ENCODE measurements at regions not wholly inside any gene's neighbourhood (a gene's known extent, or its start where the extent isn't known, plus 50 kb on each side); places are given as distances from the start of the nearest gene placed in this dataset.

GRCh38 chr2:155815275-155815674 is 517.2 kb downstream of the NR4A2 start:
- Histone ChIP-seq H3K4me1 (no peaks in the 10 kb centered on the region), H3K27ac (no peak overlapping the region), H3K4me3 (no peak overlapping the region), H3K27me3 (no peaks in the 10 kb centered on the region), H3K36me3 (no peaks in the 10 kb centered on the region), H3K9me3 (peaks cover 0 to 8% (median 1%) of the 10 kb centered on the region in 12 donors)
- 82 to 93% (median 88%) methylated on average over 1 of the region's 1 CpG for WGBS, 4 donors
- ATAC-seq = no peak
- intact Hi-C loops (cut with DNase I) = no loop called here
- DNase-seq = no peak
- TF ChIP-seq POLR2A (IDR thresholded peaks at IDR 0.05) (no peak), CTCF (IDR thresholded peaks at IDR 0.05) (no peak)

GRCh38 chr2:155810411-155810810 is 522.1 kb downstream of the NR4A2 start:
- Histone ChIP-seq H3K36me3 (no peaks in the 10 kb centered on the region), H3K27ac (no peak overlapping the region), H3K4me1 (no peaks in the 10 kb centered on the region), H3K4me3 (no peak overlapping the region), H3K9me3 (no peaks in the 10 kb centered on the region), H3K27me3 (no peaks in the 10 kb centered on the region)
- TF ChIP-seq CTCF (IDR thresholded peaks at IDR 0.05) (no peak), POLR2A (IDR thresholded peaks at IDR 0.05) (no peak)
- intact Hi-C loops (cut with DNase I) = no loop called here
- DNase-seq = no peak
- no peak for ATAC-seq
- WGBS, 4 donors = 63 to 74% (median 71%) methylated on average over 1 of the region's 1 CpG

- Histone ChIP-seq H3K36me3 (no peaks in the 10 kb centered on the region), H3K27ac (no peak overlapping the region), H3K27me3 (no peaks in the 10 kb centered on the region), H3K4me3 (no peak overlapping the region), H3K4me1 (no peaks in the 10 kb centered on the region), H3K9me3 (no peaks in the 10 kb centered on the region)
- intact Hi-C loops (cut with DNase I) = no loop called here
- 72 to 80% (median 75%) methylated on average over 5 of the region's 5 CpGs for WGBS, 4 donors
- TF ChIP-seq CTCF (IDR thresholded peaks at IDR 0.05) (no peak), POLR2A (IDR thresholded peaks at IDR 0.05) (no peak)
- ATAC-seq = no peak
- no peak for DNase-seq
These were observed 529.6 kb downstream of the NR4A2 start for GRCh38 chr2:155802888-155803287.

- Histone ChIP-seq H3K27ac (no peak overlapping the region), H3K27me3 (no peaks in the 10 kb centered on the region), H3K4me3 (no peak overlapping the region), H3K4me1 (no peaks in the 10 kb centered on the region), H3K36me3 (no peaks in the 10 kb centered on the region), H3K9me3 (peaks cover 0 to 40% (median 26%) of the 10 kb centered on the region in 12 donors)
- 86 to 92% (median 89%) methylated on average over 1 of the region's 1 CpG for WGBS, 4 donors
- ATAC-seq (no peak), DNase-seq (no peak)
- TF ChIP-seq POLR2A (IDR thresholded peaks at IDR 0.05) = no peak
- no peak for TF ChIP-seq CTCF (IDR thresholded peaks at IDR 0.05)
- intact Hi-C loops (cut with DNase I) = no loop called here
These were observed 539.9 kb downstream of the NR4A2 start for GRCh38 chr2:155792666-155793065.

All from heart left ventricle (tissue), 16 donors.